H54 (cell line): ENCODE measurements at regions not wholly inside any gene's neighbourhood (a gene's known extent, or its start where the extent isn't known, plus 50 kb on each side); places are given as distances from the start of the nearest gene placed in this dataset.
A peak's percentile ranks its signal among the peaks of the same experiment; 100 is the strongest.
"Not testable (repeated sequence)": the region's sequence is repeated elsewhere in the genome, so short reads cannot be mapped to it uniquely, and the experiment has no call there.

Experiments
- DNase-seq: peaks from one replicate; pipeline ENCODE4 v3.0.0; 2011; ENCODE audit warnings: low spot score, mixed read lengths; ENCODE audit not compliant: insufficient read length
- FAIRE-seq: peaks from 3 replicates; lab custom pipeline; 2011; peaks lifted over from hg19 to GRCh38; lab: Jason Lieb, UNC
- POLR2A ChIP-seq: IDR thresholded peaks from 2 replicates; pipeline ENCODE4 v1.6.1; 2011; ENCODE audit warnings: low read depth, mild to moderate bottlenecking, low read length

GRCh38 chr5:104139840-104140239 is 577.3 kb upstream of the NUDT12 start:
- no peak for FAIRE-seq
- TF ChIP-seq POLR2A: no peak
- no peak for DNase-seq

- no peak for TF ChIP-seq POLR2A
- DNase-seq: no peak
- no peak for FAIRE-seq
These were observed 567.7 kb upstream of the NUDT12 start for GRCh38 chr5:104130320-104130719.

- DNase-seq (no peak), FAIRE-seq (no peak)
- TF ChIP-seq POLR2A: no peak
These were observed 565.8 kb upstream of the NUDT12 start for GRCh38 chr5:104128348-104128747.

GRCh38 chr5:104126980-104127379 is 564.4 kb upstream of the NUDT12 start:
- DNase-seq (no peak), FAIRE-seq (peak; percentile 45)
- TF ChIP-seq POLR2A: no peak

GRCh38 chr5:104119529-104119928 is 556.9 kb upstream of the NUDT12 start:
- no peak for DNase-seq
- FAIRE-seq: no peak
- no peak for TF ChIP-seq POLR2A

GRCh38 chr5:104111632-104112031 is 549.0 kb upstream of the NUDT12 start:
- TF ChIP-seq POLR2A: no peak
- FAIRE-seq: no peak
- DNase-seq: no peak

GRCh38 chr5:104096451-104096850 is 533.9 kb upstream of the NUDT12 start:
- FAIRE-seq (no peak), DNase-seq (no peak)
- no peak for TF ChIP-seq POLR2A

- FAIRE-seq: no peak
- no peak for TF ChIP-seq POLR2A
- DNase-seq: no peak
These were observed 532.9 kb upstream of the NUDT12 start for GRCh38 chr5:104095527-104095926.

GRCh38 chr5:104088876-104089778 is 526.5 kb upstream of the NUDT12 start:
- no peak for TF ChIP-seq POLR2A
- DNase-seq (peak; percentile 6), FAIRE-seq (peak; percentile 98)

GRCh38 chr5:104084896-104085295 is 522.3 kb upstream of the NUDT12 start:
- FAIRE-seq (no peak), DNase-seq (no peak)

GRCh38 chr5:104082754-104083153 is 520.2 kb upstream of the NUDT12 start:
- FAIRE-seq (peak; percentile 52), DNase-seq (no peak)
- no peak for TF ChIP-seq POLR2A

More at GRCh38 chr5:104084896-104085295, 522.3 kb upstream of the NUDT12 start:
- TF ChIP-seq POLR2A: no peak

GRCh38 chr5:104081232-104081631 is 518.6 kb upstream of the NUDT12 start:
- DNase-seq: no peak
- FAIRE-seq: no peak
- no peak for TF ChIP-seq POLR2A

GRCh38 chr5:104080646-104081175 is 518.1 kb upstream of the NUDT12 start:
- DNase-seq: no peak
- FAIRE-seq: peak; percentile 70

GRCh38 chr5:104079861-104080645 is 517.5 kb upstream of the NUDT12 start:
- not testable (repeated sequence) for FAIRE-seq, DNase-seq

More at GRCh38 chr5:104080646-104081175, 518.1 kb upstream of the NUDT12 start:
- no peak for TF ChIP-seq POLR2A

- no peak for TF ChIP-seq POLR2A
- FAIRE-seq (no peak), DNase-seq (no peak)
These were observed 509.3 kb upstream of the NUDT12 start for GRCh38 chr5:104071887-104072286.
